ENCODE measurements at regions not wholly inside any gene's neighbourhood (a gene's known extent, or its start where the extent isn't known, plus 50 kb on each side); places are given as distances from the start of the nearest gene placed in this dataset.

DNA sequence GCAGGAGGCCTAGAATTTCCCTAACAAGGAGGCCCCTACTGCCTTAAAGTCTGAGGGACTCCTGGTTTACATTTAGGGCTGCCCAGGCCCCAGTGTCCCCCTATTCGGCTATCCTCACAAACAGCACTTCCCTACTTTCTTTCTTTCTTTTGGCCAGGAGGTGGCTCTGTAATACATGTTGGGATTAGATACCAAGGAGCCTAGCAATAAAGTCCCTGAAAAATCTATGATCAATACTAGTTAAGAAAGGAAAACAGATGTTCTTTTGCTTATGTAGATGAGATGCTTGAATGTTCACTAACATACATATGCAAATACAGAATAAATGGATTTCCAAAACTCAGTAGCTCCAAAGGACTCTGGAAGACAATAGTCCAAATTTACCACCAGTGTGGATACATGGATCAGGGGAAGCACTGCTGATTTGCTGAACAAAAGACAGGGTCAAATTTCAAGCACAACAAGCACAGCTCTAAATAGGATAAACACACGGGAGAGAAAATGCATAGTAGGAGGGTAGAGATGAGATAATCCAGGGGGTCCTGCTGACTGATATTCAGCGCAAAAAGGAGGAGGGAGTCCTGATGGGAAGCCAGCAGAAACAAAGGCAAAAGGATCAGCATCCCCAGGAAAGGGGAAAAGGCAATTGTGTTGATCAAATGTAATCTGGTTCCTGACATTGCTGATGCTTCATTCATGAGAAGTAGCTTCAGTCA is 240.0 kb downstream of the NUF2 start:
- H3K4me1 ChIP-seq (ENCODE audit: insufficient read depth, low read length): peaks cover 5% of the 10 kb centered on the region; the same call in 1 of the 2 replicates
- no peak overlapping the region for H3K23ac ChIP-seq (ENCODE audit: insufficient read length, low read depth, low read length)
- H3K9me3 ChIP-seq (ENCODE audit: control insufficient read depth, low read depth, low read length): no peaks in the 10 kb centered on the region
- Mint-ChIP-seq H3K9me3 (peaks cover 3 to 6% of the 10 kb centered on the region in 2 experiments; a peak in 4 of 5 replicates), H3K27me3 (ENCODE audit: low read depth) (peaks cover 8% of the 10 kb centered on the region), H3K36me3 (ENCODE audit: insufficient read depth in 1 of 3, low read depth in 3 of 3) (peaks cover 0 to 3% (median 3%) of the 10 kb centered on the region in 3 experiments; a peak in 2 of 7 replicates), H3K4me1 (peaks cover 41 to 51% of the 10 kb centered on the region in 2 experiments), H3K27ac (peak overlapping the region in 2 of 3 experiments; percentile 76 to 95; a peak in 5 of 7 replicates), H3K4me3 (no peak overlapping the region)
- no peak overlapping the region for H3K4ac ChIP-seq (ENCODE audit: low read depth, low read length)
- no peak overlapping the region for H2BK15ac ChIP-seq (ENCODE audit: low read depth, low read length)
- H2AK5ac ChIP-seq (ENCODE audit: insufficient read length, low read length): no peak overlapping the region
- no peaks in the 10 kb centered on the region for H3K79me1 ChIP-seq (ENCODE audit: insufficient read depth, low read depth, low read length, poor library complexity, severe bottlenecking)
- no peak overlapping the region for H3K18ac ChIP-seq (ENCODE audit: insufficient read length, low read depth, low read length)
- H2AFZ ChIP-seq (ENCODE audit: low read length): no peak overlapping the region
- H3K23me2 ChIP-seq (ENCODE audit: insufficient read length, low read depth, low read length, poor library complexity, severe bottlenecking): no peaks in the 10 kb centered on the region
- H3K27ac ChIP-seq (ENCODE audit: insufficient read length, low read depth, low read length): peak overlapping the region; percentile 9
- H4K8ac ChIP-seq (replicated peaks; ENCODE audit: insufficient read length, low read depth, low read length): no peak overlapping the region
- H3T11ph ChIP-seq (ENCODE audit: low read length): no peak overlapping the region
- peak; percentile 66 for DNase-seq
- H4K91ac ChIP-seq (ENCODE audit: insufficient read length, low read depth, low read length): no peak overlapping the region
- no peak overlapping the region for H4K5ac ChIP-seq (ENCODE audit: insufficient read length, low read depth, low read length)
- WGBS (ENCODE audit: extremely low coverage, insufficient read length, low lambda C conversion rate): no CpG with 5 or more reads among the region's 3 CpGs
- no peaks in the 10 kb centered on the region; the same call in 1 of the 2 replicates for H3K27me3 ChIP-seq (ENCODE audit: insufficient read depth, low read length)
- H3K56ac ChIP-seq (ENCODE audit: insufficient read length, low read depth, low read length): no peak overlapping the region
- no peaks in the 10 kb centered on the region for H4K20me1 ChIP-seq (ENCODE audit: control insufficient read depth, insufficient read depth, insufficient read length)
- TF ChIP-seq, protein P1, sequence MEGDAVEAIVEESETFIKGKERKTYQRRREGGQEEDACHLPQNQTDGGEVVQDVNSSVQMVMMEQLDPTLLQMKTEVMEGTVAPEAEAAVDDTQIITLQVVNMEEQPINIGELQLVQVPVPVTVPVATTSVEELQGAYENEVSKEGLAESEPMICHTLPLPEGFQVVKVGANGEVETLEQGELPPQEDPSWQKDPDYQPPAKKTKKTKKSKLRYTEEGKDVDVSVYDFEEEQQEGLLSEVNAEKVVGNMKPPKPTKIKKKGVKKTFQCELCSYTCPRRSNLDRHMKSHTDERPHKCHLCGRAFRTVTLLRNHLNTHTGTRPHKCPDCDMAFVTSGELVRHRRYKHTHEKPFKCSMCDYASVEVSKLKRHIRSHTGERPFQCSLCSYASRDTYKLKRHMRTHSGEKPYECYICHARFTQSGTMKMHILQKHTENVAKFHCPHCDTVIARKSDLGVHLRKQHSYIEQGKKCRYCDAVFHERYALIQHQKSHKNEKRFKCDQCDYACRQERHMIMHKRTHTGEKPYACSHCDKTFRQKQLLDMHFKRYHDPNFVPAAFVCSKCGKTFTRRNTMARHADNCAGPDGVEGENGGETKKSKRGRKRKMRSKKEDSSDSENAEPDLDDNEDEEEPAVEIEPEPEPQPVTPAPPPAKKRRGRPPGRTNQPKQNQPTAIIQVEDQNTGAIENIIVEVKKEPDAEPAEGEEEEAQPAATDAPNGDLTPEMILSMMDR (conservative IDR thresholded peaks at IDR 0.05): peak; percentile 76
- no peak overlapping the region for H3K9ac ChIP-seq (ENCODE audit: extremely low read depth, insufficient read length, low read length)
- no peak overlapping the region for H2BK20ac ChIP-seq (ENCODE audit: low read depth, low read length, poor library complexity, severe bottlenecking)
- no peak overlapping the region for H2BK5ac ChIP-seq (ENCODE audit: insufficient read length, low read length)
- H3K79me2 ChIP-seq (ENCODE audit: insufficient read depth, low read length): no peaks in the 10 kb centered on the region
- H3K14ac ChIP-seq (ENCODE audit: insufficient read depth, low read length): no peak overlapping the region
- no peak overlapping the region for H3K4me2 ChIP-seq (ENCODE audit: insufficient read depth, insufficient read length, low read length)
- no peak overlapping the region for H2BK12ac ChIP-seq (ENCODE audit: insufficient read length, low read depth, low read length)
- no peak overlapping the region for H2BK120ac ChIP-seq (ENCODE audit: low read depth, low read length, poor library complexity, severe bottlenecking)
